Chondrocyte (in vitro differentiated cells): ENCODE measurements at regions not wholly inside any gene's neighbourhood (a gene's known extent, or its start where the extent isn't known, plus 50 kb on each side); places are given as distances from the start of the nearest gene placed in this dataset.

Experiments used
- DNase-seq: peaks from one replicate; pipeline ENCODE4 v3.0.0; 2021; ENCODE audit warnings: mixed read lengths, low spot score
- H3K27ac Mint-ChIP-seq: one replicate; pipeline ENCODE4 v1.8.0; 2021; ENCODE audit warnings: mild to moderate bottlenecking, moderate library complexity, mixed read lengths; ENCODE audit not compliant: unreplicated experiment
- H3K27me3 Mint-ChIP-seq: 2 replicates; pipeline ENCODE4 v1.8.0; 2021; ENCODE audit warnings: low read depth, mixed read lengths
- H3K36me3 Mint-ChIP-seq: 2 replicates; pipeline ENCODE4 v1.8.0; 2021; ENCODE audit warnings: low read depth, mixed read lengths
- H3K4me1 Mint-ChIP-seq: 2 replicates; pipeline ENCODE4 v1.8.0; 2021; ENCODE audit warnings: low read depth, mild to moderate bottlenecking, mixed read lengths
- H3K4me3 Mint-ChIP-seq: one replicate; pipeline ENCODE4 v1.8.0; 2021; ENCODE audit warnings: mild to moderate bottlenecking, moderate library complexity, mixed read lengths; ENCODE audit not compliant: unreplicated experiment
- H3K9me3 Mint-ChIP-seq: 2 replicates; pipeline ENCODE4 v1.8.0; 2021; ENCODE audit warnings: low read depth, mixed read lengths
- CTCF ChIP-seq: fragments of 200-600 bp; sonication (generic); IDR thresholded peaks from 2 replicates; pipeline ENCODE4 v1.5.0; 2021; ENCODE audit warnings: antibody characterized with exemption, mild to moderate bottlenecking, moderate library complexity

- Mint-ChIP-seq H3K27me3 (no peaks in the 10 kb centered on the region), H3K4me1 (peaks cover 17% of the 10 kb centered on the region), H3K4me3 (no peak overlapping the region), H3K36me3 (no peaks in the 10 kb centered on the region), H3K27ac (no peak overlapping the region), H3K9me3 (peaks cover 3% of the 10 kb centered on the region)
- TF ChIP-seq CTCF = no peak
- no peak for DNase-seq
Observed at GRCh38 chr5:173819521-173819920, 68.6 kb upstream of the CPEB4 start.

GRCh38 chr5:173823274-173823644, 64.9 kb upstream of the CPEB4 start:
- DNase-seq = no peak
- peaks cover 35% of the 10 kb centered on the region for H3K4me1 Mint-ChIP-seq
- peaks cover 9% of the 10 kb centered on the region for H3K9me3 Mint-ChIP-seq
- no peak overlapping the region for H3K27ac Mint-ChIP-seq
- H3K27me3 Mint-ChIP-seq = no peaks in the 10 kb centered on the region
- peaks cover 2% of the 10 kb centered on the region for H3K36me3 Mint-ChIP-seq
- no peak for TF ChIP-seq CTCF
- no peak overlapping the region for H3K4me3 Mint-ChIP-seq

GRCh38 chr5:173823721-173824567, 64.2 kb upstream of the CPEB4 start:
- DNase-seq = no peak
- no peak overlapping the region for H3K4me3 Mint-ChIP-seq
- H3K9me3 Mint-ChIP-seq = peaks cover 8% of the 10 kb centered on the region
- peaks cover 2% of the 10 kb centered on the region for H3K36me3 Mint-ChIP-seq
- H3K4me1 Mint-ChIP-seq = peaks cover 35% of the 10 kb centered on the region
- no peak for TF ChIP-seq CTCF
- peak overlapping the region; percentile 84 for H3K27ac Mint-ChIP-seq
- H3K27me3 Mint-ChIP-seq = no peaks in the 10 kb centered on the region

- Mint-ChIP-seq H3K36me3 (peaks cover 2% of the 10 kb centered on the region), H3K9me3 (peaks cover 8% of the 10 kb centered on the region), H3K27ac (no peak overlapping the region), H3K4me1 (peaks cover 35% of the 10 kb centered on the region), H3K27me3 (no peaks in the 10 kb centered on the region), H3K4me3 (no peak overlapping the region)
- TF ChIP-seq CTCF = no peak
- DNase-seq = no peak
Observed at GRCh38 chr5:173825215-173825865, 62.8 kb upstream of the CPEB4 start.

GRCh38 chr5:173826086-173826427, 62.1 kb upstream of the CPEB4 start:
- DNase-seq = no peak
- Mint-ChIP-seq H3K4me1 (peaks cover 35% of the 10 kb centered on the region), H3K27me3 (no peaks in the 10 kb centered on the region), H3K36me3 (peaks cover 2% of the 10 kb centered on the region), H3K9me3 (peaks cover 8% of the 10 kb centered on the region), H3K4me3 (no peak overlapping the region), H3K27ac (no peak overlapping the region)
- no peak for TF ChIP-seq CTCF
